ENCODE measurements at regions not wholly inside any gene's neighbourhood (a gene's known extent, or its start where the extent isn't known, plus 50 kb on each side); places are given as distances from the start of the nearest gene placed in this dataset.

- TF ChIP-seq, protein P1, sequence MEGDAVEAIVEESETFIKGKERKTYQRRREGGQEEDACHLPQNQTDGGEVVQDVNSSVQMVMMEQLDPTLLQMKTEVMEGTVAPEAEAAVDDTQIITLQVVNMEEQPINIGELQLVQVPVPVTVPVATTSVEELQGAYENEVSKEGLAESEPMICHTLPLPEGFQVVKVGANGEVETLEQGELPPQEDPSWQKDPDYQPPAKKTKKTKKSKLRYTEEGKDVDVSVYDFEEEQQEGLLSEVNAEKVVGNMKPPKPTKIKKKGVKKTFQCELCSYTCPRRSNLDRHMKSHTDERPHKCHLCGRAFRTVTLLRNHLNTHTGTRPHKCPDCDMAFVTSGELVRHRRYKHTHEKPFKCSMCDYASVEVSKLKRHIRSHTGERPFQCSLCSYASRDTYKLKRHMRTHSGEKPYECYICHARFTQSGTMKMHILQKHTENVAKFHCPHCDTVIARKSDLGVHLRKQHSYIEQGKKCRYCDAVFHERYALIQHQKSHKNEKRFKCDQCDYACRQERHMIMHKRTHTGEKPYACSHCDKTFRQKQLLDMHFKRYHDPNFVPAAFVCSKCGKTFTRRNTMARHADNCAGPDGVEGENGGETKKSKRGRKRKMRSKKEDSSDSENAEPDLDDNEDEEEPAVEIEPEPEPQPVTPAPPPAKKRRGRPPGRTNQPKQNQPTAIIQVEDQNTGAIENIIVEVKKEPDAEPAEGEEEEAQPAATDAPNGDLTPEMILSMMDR (IDR thresholded peaks at IDR 0.05): no peak
- no peak for TF ChIP-seq POLR2A (IDR thresholded peaks at IDR 0.05)
These were observed 973.8 kb downstream of the ROBO2 start for GRCh38 chr3:78013653-78014052.

Data from testis (tissue), 2 donors.